Left renal cortex interstitium (tissue), 4 donors: ENCODE measurements at regions not wholly inside any gene's neighbourhood (a gene's known extent, or its start where the extent isn't known, plus 50 kb on each side); places are given as distances from the start of the nearest gene placed in this dataset.

Experiments
- DNase-seq, 4 donors: peaks; one replicate each; pipeline ENCODE4 v3.0.0-alpha.2; 2013; ENCODE audit warnings: low read depth in 4 of 4, low spot score in 2 of 4, missing footprints in 1 of 4

GRCh38 chr5:40080191-40080590, 599.5 kb upstream of the PTGER4 start:
- DNase-seq, result no peak

GRCh38 chr5:40078898-40079575, 600.7 kb upstream of the PTGER4 start:
- no peak for DNase-seq

GRCh38 chr5:40074826-40075225, 604.9 kb upstream of the PTGER4 start:
- no peak for DNase-seq

GRCh38 chr5:40073927-40074326, 605.8 kb upstream of the PTGER4 start:
- DNase-seq, result no peak

GRCh38 chr5:40071870-40072269, 607.8 kb upstream of the PTGER4 start:
- no peak for DNase-seq

GRCh38 chr5:40066616-40067015, 613.1 kb upstream of the PTGER4 start:
- no peak for DNase-seq

- DNase-seq, result no peak
Measured at GRCh38 chr5:40052808-40053207, 626.9 kb upstream of the PTGER4 start.

GRCh38 chr5:40046792-40047191, 622.0 kb upstream of the DAB2 start:
- DNase-seq, result no peak

GRCh38 chr5:40045429-40045828, 620.6 kb upstream of the DAB2 start:
- no peak for DNase-seq

- no peak for DNase-seq
Measured at GRCh38 chr5:40043916-40044315, 619.1 kb upstream of the DAB2 start.

- DNase-seq, result no peak
Measured at GRCh38 chr5:40041452-40041851, 616.7 kb upstream of the DAB2 start.

- no peak for DNase-seq
Measured at GRCh38 chr5:40037713-40038112, 612.9 kb upstream of the DAB2 start.

- no peak for DNase-seq
Measured at GRCh38 chr5:40034441-40034840, 609.7 kb upstream of the DAB2 start.

GRCh38 chr5:40033411-40033810, 608.6 kb upstream of the DAB2 start:
- no peak for DNase-seq

GRCh38 chr5:40033009-40033408, 608.2 kb upstream of the DAB2 start:
- DNase-seq, result no peak

- no peak for DNase-seq
Measured at GRCh38 chr5:40030661-40031060, 605.9 kb upstream of the DAB2 start.

GRCh38 chr5:40029711-40030495, 605.1 kb upstream of the DAB2 start:
- DNase-seq, result no peak

- DNase-seq, result no peak
Measured at GRCh38 chr5:40027400-40027799, 602.6 kb upstream of the DAB2 start.

- no peak for DNase-seq
Measured at GRCh38 chr5:40025586-40025985, 600.8 kb upstream of the DAB2 start.

- DNase-seq, result no peak
Measured at GRCh38 chr5:40022057-40022456, 597.3 kb upstream of the DAB2 start.

GRCh38 chr5:40021007-40021406, 596.2 kb upstream of the DAB2 start:
- DNase-seq, result no peak

GRCh38 chr5:40017918-40018317, 593.1 kb upstream of the DAB2 start:
- no peak for DNase-seq
